SK-N-SH (cell line): ENCODE measurements at regions not wholly inside any gene's neighbourhood (a gene's known extent, or its start where the extent isn't known, plus 50 kb on each side); places are given as distances from the start of the nearest gene placed in this dataset.

Experiments
- CTCF ChIA-PET: fragments of 300-600, 350-600 bp; formaldehyde crosslinking; extraction: SDS; loops from one replicate; lab custom pipeline; 2021; lab: Yijun Ruan, JAX
- POLR2A ChIA-PET: fragments of 350-600 bp; sonication (Branson Sonifier 250); formaldehyde crosslinking; extraction: SDS; loops from one replicate; lab custom pipeline; 2020; ENCODE audit warnings: antibody characterized with exemption, inconsistent platforms; lab: Yijun Ruan, JAX
- DNase-seq: peaks from one replicate; pipeline ENCODE4 v3.0.0; 2012
- H2AFZ ChIP-seq: fragments of 200-600 bp; sonication (generic); 2 replicates; pipeline ENCODE4 v1.8.1; 2016; ENCODE audit warnings: antibody characterized with exemption, mild to moderate bottlenecking, low read depth
- H3F3A ChIP-seq: fragments of 200-600 bp; sonication (generic); replicated peaks from 2 replicates; pipeline ENCODE3; 2016; ENCODE audit warnings: antibody characterized with exemption, mild to moderate bottlenecking; ENCODE audit not compliant: insufficient read depth
- H3K27ac ChIP-seq, 2 experiments: fragments of 200-500 bp in 1 of 2; fragments of 200-600 bp in 1 of 2; sonication (Bioruptor generic) in 1 of 2; sonication (generic), shearing (Covaris generic) in 1 of 2; 2 replicates each; pipeline versions ENCODE4 v1.5.1 to v1.6.1; 2014 to 2016; ENCODE audit warnings: low read depth in 2 of 2, inconsistent platforms in 1 of 2, low read length in 1 of 2, mild to moderate bottlenecking in 1 of 2, mixed read lengths in 1 of 2
- H3K27me3 ChIP-seq: fragments of 200-600 bp; sonication (generic), shearing (Covaris generic); 2 replicates; pipeline ENCODE4 v1.6.1; 2016; ENCODE audit warnings: mixed run types; ENCODE audit not compliant: insufficient read depth
- H3K36me3 ChIP-seq, 2 experiments: fragments of 200-500 bp in 1 of 2; fragments of 200-600 bp in 1 of 2; sonication (Bioruptor generic) in 1 of 2; sonication (generic) in 1 of 2; replicated peaks in 1 of 2; 2 replicates each; pipeline versions ENCODE3 to v1.5.1; 2014 to 2016; ENCODE audit warnings: low read length in 1 of 2, mild to moderate bottlenecking in 1 of 2; ENCODE audit not compliant: insufficient read depth in 2 of 2, control insufficient read depth in 1 of 2
- H3K4me1 ChIP-seq, 2 experiments: fragments of 200-500 bp in 1 of 2; fragments of 200-600 bp in 1 of 2; sonication (Bioruptor generic) in 1 of 2; sonication (generic), shearing (Covaris generic) in 1 of 2; 2 replicates each; pipeline versions ENCODE4 v1.5.1 to v1.6.1; 2014 to 2016; ENCODE audit warnings: low read depth in 1 of 2, low read length in 1 of 2, mixed run types in 1 of 2; ENCODE audit not compliant: insufficient read depth in 2 of 2, control insufficient read depth in 1 of 2
- H3K4me2 ChIP-seq: fragments of 200-600 bp; sonication (generic), shearing (Covaris generic); 2 replicates; pipeline ENCODE4 v1.6.1; 2017; ENCODE audit warnings: mixed run types
- H3K4me3 ChIP-seq, 2 experiments: fragments of 200-500 bp in 1 of 2; fragments of 200-600 bp in 1 of 2; sonication (Bioruptor generic) in 1 of 2; sonication (generic), shearing (Covaris generic) in 1 of 2; 2 replicates each; pipeline versions ENCODE4 v1.5.1 to v1.8.1; 2014 to 2016; ENCODE audit warnings: low read depth in 2 of 2, inconsistent platforms in 1 of 2, low read length in 1 of 2, mild to moderate bottlenecking in 1 of 2, mixed read lengths in 1 of 2, moderate library complexity in 1 of 2
- H3K79me2 ChIP-seq: fragments of 200-600 bp; sonication (generic); 2 replicates; pipeline ENCODE4 v1.8.1; 2017; ENCODE audit warnings: mild to moderate bottlenecking; ENCODE audit not compliant: insufficient read depth
- H3K9ac ChIP-seq: fragments of 200-600 bp; sonication (generic); 2 replicates; pipeline ENCODE4 v1.6.1; 2017; ENCODE audit warnings: mixed run types
- H3K9me2 ChIP-seq: fragments of 200-600 bp; sonication (generic); 2 replicates; pipeline ENCODE4 v1.6.1; 2017; ENCODE audit warnings: mixed run types
- H3K9me3 ChIP-seq: fragments of 200-600 bp; sonication (generic); 2 replicates; pipeline ENCODE4 v1.6.1; 2017; ENCODE audit warnings: mixed run types, mild to moderate bottlenecking, moderate library complexity
- H4K20me1 ChIP-seq: fragments of 200-600 bp; sonication (generic); 2 replicates; pipeline ENCODE4 v1.6.1; 2017; ENCODE audit warnings: mild to moderate bottlenecking, mixed run types; ENCODE audit not compliant: insufficient read depth
- EZH2phosphoT487 ChIP-seq: fragments of 200-600 bp; sonication (generic); IDR thresholded peaks from 2 replicates; pipeline ENCODE4 v1.6.1; 2017; ENCODE audit warnings: low read depth, mixed run types, mild to moderate bottlenecking, antibody characterized with exemption, moderate library complexity, borderline replicate concordance
- GABPA ChIP-seq: IDR thresholded peaks from 2 replicates; pipeline ENCODE4 v1.4.0; 2012; ENCODE audit warnings: low read depth, mild to moderate bottlenecking
- GATA2 ChIP-seq: sonication (generic); formaldehyde crosslinking; IDR thresholded peaks from 2 replicates; pipeline ENCODE4 v1.5.0; 2020; ENCODE audit warnings: mild to moderate bottlenecking, missing genetic modification reagents
- NFIC ChIP-seq: IDR thresholded peaks from 2 replicates; pipeline ENCODE4 v1.4.0; 2012; ENCODE audit warnings: borderline replicate concordance
- RCOR1 ChIP-seq: fragments of 150-350 bp; IDR thresholded peaks from 2 replicates; pipeline ENCODE4 v1.6.1; 2017; ENCODE audit warnings: antibody characterized with exemption, low read length
- RFX5 ChIP-seq: IDR thresholded peaks from 2 replicates; pipeline ENCODE4 v1.6.1; 2012; ENCODE audit warnings: mild to moderate bottlenecking, improper control_type of control experiment, low read length
- TAF1 ChIP-seq: IDR thresholded peaks from 2 replicates; pipeline ENCODE4 v1.6.1; 2012; ENCODE audit warnings: low read depth, mild to moderate bottlenecking, low read length, moderate library complexity, borderline replicate concordance
- YY1 ChIP-seq: IDR thresholded peaks from 2 replicates; pipeline ENCODE4 v1.4.0; 2012; ENCODE audit warnings: low read depth, mild to moderate bottlenecking
- WGBS: methylation state at CpG from one replicate; pipeline ENCODE4 v1.1.6; 2017; ENCODE audit warnings: low lambda C conversion rate; 5-methylcytosine and 5-hydroxymethylcytosine counted together
- TF ChIP-seq, protein P1 (sequence below): IDR thresholded peaks from 2 replicates; pipeline ENCODE4 v1.6.1; 2012; ENCODE audit warnings: mild to moderate bottlenecking, low read depth, low read length, moderate library complexity
- TF ChIP-seq, protein P2 (sequence below): IDR thresholded peaks from 2 replicates; pipeline ENCODE4 v1.4.0; 2012; ENCODE audit warnings: low read depth
- TF ChIP-seq, protein P3 (sequence below): fragments of 200-600 bp; sonication (generic); IDR thresholded peaks from 2 replicates; pipeline ENCODE4 v1.6.1; 2017; ENCODE audit warnings: antibody characterized with exemption, mild to moderate bottlenecking, moderate library complexity
- TF ChIP-seq, protein P4 (sequence below): IDR thresholded peaks from 2 replicates; pipeline ENCODE4; 2012

DNA sequence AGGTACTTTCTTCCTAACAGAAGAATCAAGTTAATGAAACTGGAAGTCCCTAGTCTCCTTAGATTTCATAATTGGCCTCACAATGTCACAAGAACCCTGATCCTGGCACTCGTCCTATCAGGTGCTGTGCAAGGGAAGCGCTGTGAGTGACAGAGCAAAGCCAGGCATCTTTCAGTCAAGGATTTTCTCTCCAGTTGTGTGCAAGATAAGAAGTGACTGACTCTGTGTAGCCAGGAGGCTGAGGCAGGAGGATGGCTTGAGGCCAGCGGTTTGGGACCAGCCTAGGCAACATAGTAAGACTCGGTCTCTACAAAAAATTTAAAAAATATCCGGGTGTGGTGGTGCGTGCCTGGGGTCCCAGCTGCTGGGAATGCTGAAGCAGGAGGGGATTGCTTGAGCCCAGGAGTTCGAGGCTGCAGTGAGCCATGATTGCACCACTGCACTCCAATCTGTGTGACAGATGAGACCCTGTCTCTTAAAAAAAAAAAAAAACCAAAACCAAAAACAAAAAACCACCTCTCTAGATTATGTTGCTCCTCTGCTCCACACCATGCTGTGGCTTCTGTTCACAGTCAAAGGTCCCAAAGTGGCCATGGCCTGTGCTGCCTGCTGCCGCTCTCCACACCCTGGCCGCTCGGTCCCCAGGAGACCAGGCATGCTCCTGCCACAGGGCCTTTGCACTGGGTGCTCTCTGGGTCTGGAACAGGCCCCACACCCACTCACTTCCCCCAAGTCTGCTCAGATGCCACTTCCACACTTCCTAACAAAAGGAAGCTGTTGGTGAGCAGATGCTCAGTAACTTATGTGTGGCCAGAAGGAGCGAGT lies 54.2 kb upstream of the CLDN5 start:
- TF ChIP-seq, protein P1, sequence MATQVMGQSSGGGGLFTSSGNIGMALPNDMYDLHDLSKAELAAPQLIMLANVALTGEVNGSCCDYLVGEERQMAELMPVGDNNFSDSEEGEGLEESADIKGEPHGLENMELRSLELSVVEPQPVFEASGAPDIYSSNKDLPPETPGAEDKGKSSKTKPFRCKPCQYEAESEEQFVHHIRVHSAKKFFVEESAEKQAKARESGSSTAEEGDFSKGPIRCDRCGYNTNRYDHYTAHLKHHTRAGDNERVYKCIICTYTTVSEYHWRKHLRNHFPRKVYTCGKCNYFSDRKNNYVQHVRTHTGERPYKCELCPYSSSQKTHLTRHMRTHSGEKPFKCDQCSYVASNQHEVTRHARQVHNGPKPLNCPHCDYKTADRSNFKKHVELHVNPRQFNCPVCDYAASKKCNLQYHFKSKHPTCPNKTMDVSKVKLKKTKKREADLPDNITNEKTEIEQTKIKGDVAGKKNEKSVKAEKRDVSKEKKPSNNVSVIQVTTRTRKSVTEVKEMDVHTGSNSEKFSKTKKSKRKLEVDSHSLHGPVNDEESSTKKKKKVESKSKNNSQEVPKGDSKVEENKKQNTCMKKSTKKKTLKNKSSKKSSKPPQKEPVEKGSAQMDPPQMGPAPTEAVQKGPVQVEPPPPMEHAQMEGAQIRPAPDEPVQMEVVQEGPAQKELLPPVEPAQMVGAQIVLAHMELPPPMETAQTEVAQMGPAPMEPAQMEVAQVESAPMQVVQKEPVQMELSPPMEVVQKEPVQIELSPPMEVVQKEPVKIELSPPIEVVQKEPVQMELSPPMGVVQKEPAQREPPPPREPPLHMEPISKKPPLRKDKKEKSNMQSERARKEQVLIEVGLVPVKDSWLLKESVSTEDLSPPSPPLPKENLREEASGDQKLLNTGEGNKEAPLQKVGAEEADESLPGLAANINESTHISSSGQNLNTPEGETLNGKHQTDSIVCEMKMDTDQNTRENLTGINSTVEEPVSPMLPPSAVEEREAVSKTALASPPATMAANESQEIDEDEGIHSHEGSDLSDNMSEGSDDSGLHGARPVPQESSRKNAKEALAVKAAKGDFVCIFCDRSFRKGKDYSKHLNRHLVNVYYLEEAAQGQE = no peak
- DNase-seq = no peak
- H3K4me3 ChIP-seq = no peak overlapping the region
- H3K36me3 ChIP-seq = no peaks in the 10 kb centered on the region
- no peaks in the 10 kb centered on the region for H3F3A ChIP-seq
- no peak overlapping the region for H2AFZ ChIP-seq
- 77% methylated on average over 7 of the region's 11 CpGs for WGBS
- no peaks in the 10 kb centered on the region for H3K9me2 ChIP-seq
- no peaks in the 10 kb centered on the region for H3K27me3 ChIP-seq
- H3K9me3 ChIP-seq = no peaks in the 10 kb centered on the region
- H3K4me2 ChIP-seq = no peak overlapping the region
- no peak overlapping the region for H3K27ac ChIP-seq
- ChIA-PET CTCF (interaction anchor here (0.7 kb wide), 1 partner anchor 51 kb away, joined by 5 read pairs; no protein-coding TSS in a partner anchor), POLR2A (no interaction called here)
- H3K79me2 ChIP-seq = no peaks in the 10 kb centered on the region
- H3K4me1 ChIP-seq = peaks cover 0 to 7% of the 10 kb centered on the region in 2 experiments; a peak in 1 of 4 replicates
- H3K9ac ChIP-seq = no peak overlapping the region
- no peaks in the 10 kb centered on the region for H4K20me1 ChIP-seq

DNA sequence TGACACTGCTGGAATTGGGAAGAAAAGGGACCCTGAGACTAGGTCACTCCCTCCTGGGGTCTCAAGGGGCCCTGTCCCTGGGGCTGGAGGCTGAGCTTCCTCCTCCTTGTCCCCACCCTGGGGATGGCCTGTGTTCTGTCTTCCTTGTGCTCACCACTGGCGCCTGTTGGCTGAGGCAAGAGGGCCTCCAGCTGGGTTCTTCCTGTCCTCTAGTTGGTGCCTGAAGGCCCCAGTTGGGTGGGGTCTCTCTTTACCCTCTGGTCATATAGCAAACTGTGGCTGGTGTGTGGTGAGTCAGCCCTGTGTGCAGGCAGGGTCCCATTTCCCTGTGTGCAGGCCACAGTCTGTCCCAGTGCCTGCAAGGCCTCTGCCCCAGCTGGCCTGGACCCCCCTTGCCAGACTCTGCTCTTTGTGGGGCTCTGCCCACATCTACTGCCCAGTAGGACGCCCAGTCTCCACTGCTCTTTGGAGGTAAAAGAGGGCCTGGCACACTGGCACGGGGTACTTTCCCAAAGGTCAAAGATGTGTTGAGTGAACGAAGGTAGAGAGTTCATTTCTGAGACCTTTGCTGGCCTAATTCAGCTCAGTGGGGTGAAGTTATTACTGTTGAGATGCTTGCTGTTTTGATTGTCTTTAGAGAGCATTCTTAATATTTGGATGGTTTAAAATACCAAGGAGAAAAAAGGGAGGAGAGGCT lies 55.1 kb upstream of the CLDN5 start:
- no peak overlapping the region for H2AFZ ChIP-seq
- no peaks in the 10 kb centered on the region for H3F3A ChIP-seq
- no peaks in the 10 kb centered on the region for H3K79me2 ChIP-seq
- H3K27ac ChIP-seq = no peak overlapping the region
- no peak for DNase-seq
- H3K27me3 ChIP-seq = no peaks in the 10 kb centered on the region
- peaks cover 0 to 7% of the 10 kb centered on the region in 2 experiments; a peak in 1 of 4 replicates for H3K4me1 ChIP-seq
- no peaks in the 10 kb centered on the region for H4K20me1 ChIP-seq
- H3K9me2 ChIP-seq = no peaks in the 10 kb centered on the region
- 52% methylated on average over 3 of the region's 4 CpGs for WGBS
- no peak overlapping the region for H3K4me3 ChIP-seq
- H3K9me3 ChIP-seq = no peaks in the 10 kb centered on the region
- TF ChIP-seq RCOR1 = no peak
- no peak overlapping the region for H3K4me2 ChIP-seq
- ChIA-PET POLR2A (no interaction called here), CTCF (interaction anchor here (0.7 to 1.2 kb wide), 3 partner anchors 20 to 51 kb away, joined by 3 to 5 read pairs (median 3); no protein-coding TSS in a partner anchor)
- no peak overlapping the region for H3K9ac ChIP-seq
- no peaks in the 10 kb centered on the region for H3K36me3 ChIP-seq

DNA sequence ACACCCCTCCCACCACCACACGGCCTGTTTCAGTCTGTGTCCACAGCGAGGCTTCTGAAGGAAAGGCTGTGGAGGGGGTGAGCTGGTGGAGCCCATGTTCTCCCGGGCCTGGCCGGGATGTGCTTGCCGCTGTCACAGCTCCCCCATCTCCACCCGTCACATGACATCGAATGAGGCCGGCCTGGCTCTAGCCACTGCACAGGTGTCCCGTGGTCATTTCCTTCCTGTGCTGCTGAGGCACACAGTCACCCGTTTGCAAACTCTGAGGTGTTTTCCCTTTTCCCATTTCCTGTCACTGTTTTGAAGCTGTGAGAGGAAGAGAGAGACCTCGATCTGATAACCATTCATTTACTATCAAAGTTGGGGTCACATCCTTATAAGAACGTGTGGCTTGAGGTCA lies 55.7 kb upstream of the CLDN5 start:
- POLR2A ChIA-PET = no interaction called here
- Histone ChIP-seq H2AFZ (no peak overlapping the region), H3F3A (no peaks in the 10 kb centered on the region), H3K4me3 (no peak overlapping the region), H3K36me3 (no peaks in the 10 kb centered on the region), H4K20me1 (no peaks in the 10 kb centered on the region), H3K4me1 (peaks cover 0 to 7% of the 10 kb centered on the region in 2 experiments; a peak in 1 of 4 replicates), H3K9me2 (no peaks in the 10 kb centered on the region), H3K9me3 (no peaks in the 10 kb centered on the region), H3K27ac (no peak overlapping the region), H3K79me2 (no peaks in the 10 kb centered on the region), H3K27me3 (no peaks in the 10 kb centered on the region), H3K4me2 (no peak overlapping the region), H3K9ac (no peak overlapping the region)
- WGBS = 76% methylated on average over 12 of the region's 12 CpGs
- no peak for DNase-seq
- CTCF ChIA-PET = interaction anchor here (0.9 to 1.2 kb wide), 2 partner anchors 21 to 50 kb away, joined by 3 read pairs; no protein-coding TSS in a partner anchor
- TF ChIP-seq GABPA (no peak), NFIC (no peak), RFX5 (no peak), TAF1 (no peak), GATA2 (CRISPR knock-in tag) (no peak), RCOR1 (no peak), EZH2phosphoT487 (no peak), YY1 (no peak)
- TF ChIP-seq, protein P2, sequence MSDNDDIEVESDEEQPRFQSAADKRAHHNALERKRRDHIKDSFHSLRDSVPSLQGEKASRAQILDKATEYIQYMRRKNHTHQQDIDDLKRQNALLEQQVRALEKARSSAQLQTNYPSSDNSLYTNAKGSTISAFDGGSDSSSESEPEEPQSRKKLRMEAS = no peak
- TF ChIP-seq, protein P3, sequence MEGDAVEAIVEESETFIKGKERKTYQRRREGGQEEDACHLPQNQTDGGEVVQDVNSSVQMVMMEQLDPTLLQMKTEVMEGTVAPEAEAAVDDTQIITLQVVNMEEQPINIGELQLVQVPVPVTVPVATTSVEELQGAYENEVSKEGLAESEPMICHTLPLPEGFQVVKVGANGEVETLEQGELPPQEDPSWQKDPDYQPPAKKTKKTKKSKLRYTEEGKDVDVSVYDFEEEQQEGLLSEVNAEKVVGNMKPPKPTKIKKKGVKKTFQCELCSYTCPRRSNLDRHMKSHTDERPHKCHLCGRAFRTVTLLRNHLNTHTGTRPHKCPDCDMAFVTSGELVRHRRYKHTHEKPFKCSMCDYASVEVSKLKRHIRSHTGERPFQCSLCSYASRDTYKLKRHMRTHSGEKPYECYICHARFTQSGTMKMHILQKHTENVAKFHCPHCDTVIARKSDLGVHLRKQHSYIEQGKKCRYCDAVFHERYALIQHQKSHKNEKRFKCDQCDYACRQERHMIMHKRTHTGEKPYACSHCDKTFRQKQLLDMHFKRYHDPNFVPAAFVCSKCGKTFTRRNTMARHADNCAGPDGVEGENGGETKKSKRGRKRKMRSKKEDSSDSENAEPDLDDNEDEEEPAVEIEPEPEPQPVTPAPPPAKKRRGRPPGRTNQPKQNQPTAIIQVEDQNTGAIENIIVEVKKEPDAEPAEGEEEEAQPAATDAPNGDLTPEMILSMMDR = no peak
- TF ChIP-seq, protein P4, sequence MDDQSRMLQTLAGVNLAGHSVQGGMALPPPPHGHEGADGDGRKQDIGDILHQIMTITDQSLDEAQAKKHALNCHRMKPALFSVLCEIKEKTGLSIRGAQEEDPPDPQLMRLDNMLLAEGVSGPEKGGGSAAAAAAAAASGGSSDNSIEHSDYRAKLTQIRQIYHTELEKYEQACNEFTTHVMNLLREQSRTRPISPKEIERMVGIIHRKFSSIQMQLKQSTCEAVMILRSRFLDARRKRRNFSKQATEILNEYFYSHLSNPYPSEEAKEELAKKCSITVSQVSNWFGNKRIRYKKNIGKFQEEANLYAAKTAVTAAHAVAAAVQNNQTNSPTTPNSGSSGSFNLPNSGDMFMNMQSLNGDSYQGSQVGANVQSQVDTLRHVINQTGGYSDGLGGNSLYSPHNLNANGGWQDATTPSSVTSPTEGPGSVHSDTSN = no peak
